Astrocyte of the hippocampus (primary cell): ENCODE measurements at regions not wholly inside any gene's neighbourhood (a gene's known extent, or its start where the extent isn't known, plus 50 kb on each side); places are given as distances from the start of the nearest gene placed in this dataset.

Experiments used
- DNase-seq: peaks from one replicate; pipeline ENCODE4 v3.0.0; 2011; ENCODE audit warnings: low read depth, low spot score

- DNase-seq, result no peak
Measured at GRCh38 chr22:47773635-47774034, 1011.2 kb downstream of the TBC1D22A start.

GRCh38 chr22:47772864-47773263 is 1010.4 kb downstream of the TBC1D22A start:
- no peak for DNase-seq

- DNase-seq, result no peak
Measured at GRCh38 chr22:47769652-47770051, 1007.2 kb downstream of the TBC1D22A start.

GRCh38 chr22:47768027-47768426 is 1005.6 kb downstream of the TBC1D22A start:
- DNase-seq, result no peak

- no peak for DNase-seq
Measured at GRCh38 chr22:47767403-47767802, 1005.0 kb downstream of the TBC1D22A start.

GRCh38 chr22:47765757-47766156 is 1003.3 kb downstream of the TBC1D22A start:
- no peak for DNase-seq

GRCh38 chr22:47762141-47762540 is 999.7 kb downstream of the TBC1D22A start:
- no peak for DNase-seq

GRCh38 chr22:47759909-47760308 is 997.5 kb downstream of the TBC1D22A start:
- DNase-seq, result no peak

- DNase-seq, result no peak
Measured at GRCh38 chr22:47757741-47758140, 995.3 kb downstream of the TBC1D22A start.

GRCh38 chr22:47750086-47750485 is 987.6 kb downstream of the TBC1D22A start:
- DNase-seq, result no peak

- DNase-seq, result no peak
Measured at GRCh38 chr22:47748957-47749356, 986.5 kb downstream of the TBC1D22A start.

GRCh38 chr22:47748271-47748670 is 985.8 kb downstream of the TBC1D22A start:
- no peak for DNase-seq

- DNase-seq, result no peak
Measured at GRCh38 chr22:47740109-47740805, 977.8 kb downstream of the TBC1D22A start.

- no peak for DNase-seq
Measured at GRCh38 chr22:47739291-47740015, 977.0 kb downstream of the TBC1D22A start.

GRCh38 chr22:47738472-47739013 is 976.1 kb downstream of the TBC1D22A start:
- no peak for DNase-seq

- no peak for DNase-seq
Measured at GRCh38 chr22:47736186-47737034, 974.0 kb downstream of the TBC1D22A start.

- no peak for DNase-seq
Measured at GRCh38 chr22:47734511-47734910, 972.1 kb downstream of the TBC1D22A start.

- no peak for DNase-seq
Measured at GRCh38 chr22:47727641-47728040, 965.2 kb downstream of the TBC1D22A start.

GRCh38 chr22:47724751-47725150 is 962.3 kb downstream of the TBC1D22A start:
- DNase-seq, result no peak

- no peak for DNase-seq
Measured at GRCh38 chr22:47724030-47724429, 961.6 kb downstream of the TBC1D22A start.

GRCh38 chr22:47718337-47718736 is 955.9 kb downstream of the TBC1D22A start:
- DNase-seq, result no peak
